HCT116 (cell line): ENCODE measurements at regions not wholly inside any gene's neighbourhood (a gene's known extent, or its start where the extent isn't known, plus 50 kb on each side); places are given as distances from the start of the nearest gene placed in this dataset.

Experiments
- ATAC-seq: fragments of 200-7000 bp; cut with Tn5 transposase; 2 replicates; pipeline ENCODE4 v1.9.1; 2020; ENCODE audit warnings: mild to moderate bottlenecking, moderate library complexity
- BruUV-seq: library from RNA; stranded (reverse); fragments of 400-500 nt; replicated peaks from 2 replicates; lab custom pipeline; 2021; lab: Mats Ljungman, UMichigan
- CTCF ChIA-PET: fragments of 300-600 bp; sonication (Branson Sonifier 250); formaldehyde crosslinking; loops from one replicate; lab custom pipeline; 2021; ENCODE audit warnings: antibody characterized with exemption; lab: Charles Lee
- POLR2A ChIA-PET: fragments of 300-600, 350-600 bp; sonication (Branson Sonifier 250); formaldehyde crosslinking; loops from one replicate; lab custom pipeline; 2021; ENCODE audit warnings: antibody characterized with exemption; lab: Charles Lee
- RAD21 ChIA-PET, 2 experiments: fragments of 300-600 bp; sonication (Branson Sonifier 250); formaldehyde crosslinking; loops; one replicate each; lab custom pipeline; 2023; ENCODE audit warnings: low total read pairs in 2 of 2; ENCODE audit not compliant: uncharacterized antibody in 2 of 2, unreplicated experiment in 2 of 2, low non-redundant PET in 1 of 2; lab: Charles Lee
- DNase-seq: peaks from one replicate; pipeline ENCODE4 v3.0.0-alpha.2; 2010; ENCODE audit warnings: low read depth, low spot score
- H2AFZ ChIP-seq: fragments of 200-600 bp; shearing (Covaris generic), sonication (generic); 2 replicates; pipeline ENCODE4 v1.6.1; 2017; ENCODE audit warnings: low read depth, mixed run types, mixed read lengths, antibody characterized with exemption, low read length; ENCODE audit not compliant: poor library complexity, severe bottlenecking
- H3K27ac ChIP-seq: 2 replicates; pipeline ENCODE4 v1.5.1; 2012; ENCODE audit warnings: low read depth, low read length
- H3K27me3 ChIP-seq: fragments of 200-600 bp; sonication (generic); 2 replicates; pipeline ENCODE4 v1.6.1; 2016; ENCODE audit warnings: mixed run types, low read length, mixed read lengths; ENCODE audit not compliant: insufficient read depth
- H3K36me3 ChIP-seq, 2 experiments: fragments of 200-500 bp in 1 of 2; fragments of 200-600 bp in 1 of 2; sonication (Bioruptor generic) in 1 of 2; sonication (generic) in 1 of 2; 2 replicates each; pipeline versions ENCODE4 v1.5.1 to v1.6.1; 2014 to 2016; ENCODE audit warnings: low read length in 2 of 2, inconsistent platforms in 1 of 2, mixed read lengths in 1 of 2, mixed run types in 1 of 2; ENCODE audit not compliant: insufficient read depth in 2 of 2, control insufficient read depth in 1 of 2
- H3K4me1 ChIP-seq, 2 experiments: fragments of 200-600 bp in 1 of 2; sonication (generic) in 1 of 2; 2 replicates each; pipeline versions ENCODE4 v1.5.1 to v1.6.1; 2012 to 2017; ENCODE audit warnings: low read length in 2 of 2, inconsistent platforms in 1 of 2, mild to moderate bottlenecking in 1 of 2, mixed read lengths in 1 of 2, mixed run types in 1 of 2, moderate library complexity in 1 of 2; ENCODE audit not compliant: insufficient read depth in 2 of 2, control insufficient read depth in 1 of 2
- H3K4me2 ChIP-seq: fragments of 200-600 bp; sonication (generic); 2 replicates; pipeline ENCODE4 v1.6.1; 2017; ENCODE audit warnings: mixed run types, low read length, mixed read lengths
- H3K4me3 ChIP-seq, 2 experiments: fragments of 200-600 bp in 1 of 2; sonication (generic) in 1 of 2; replicated peaks in 1 of 2; 2 replicates each; pipeline ENCODE4 v1.5.1; 2011 to 2016; ENCODE audit warnings: low read length in 2 of 2, control low read depth in 1 of 2, low read depth in 1 of 2, mild to moderate bottlenecking in 1 of 2, mixed read lengths in 1 of 2, mixed run types in 1 of 2
- H3K79me2 ChIP-seq: fragments of 200-600 bp; sonication (generic); 2 replicates; pipeline ENCODE4 v1.6.1; 2017; ENCODE audit warnings: mild to moderate bottlenecking, mixed run types, low read length, moderate library complexity, mixed read lengths; ENCODE audit not compliant: insufficient read depth
- H3K9ac ChIP-seq: fragments of 200-600 bp; sonication (generic); 2 replicates; pipeline ENCODE4 v1.6.1; 2016; ENCODE audit warnings: low read length, mixed read lengths
- H3K9me2 ChIP-seq: fragments of 200-600 bp; sonication (generic), shearing (Covaris generic); 2 replicates; pipeline ENCODE4 v1.6.1; 2017; ENCODE audit warnings: mixed run types, mild to moderate bottlenecking, moderate library complexity; ENCODE audit not compliant: insufficient read depth
- H3K9me3 ChIP-seq, 2 experiments: fragments of 200-500 bp in 1 of 2; fragments of 200-600 bp in 1 of 2; sonication (Bioruptor generic) in 1 of 2; sonication (generic) in 1 of 2; 2 replicates each; pipeline ENCODE4 v1.6.1; 2014 to 2017; ENCODE audit warnings: low read length in 2 of 2, mixed read lengths in 2 of 2, inconsistent platforms in 1 of 2, low read depth in 1 of 2, mild to moderate bottlenecking in 1 of 2, mixed run types in 1 of 2, moderate library complexity in 1 of 2; ENCODE audit not compliant: control insufficient read depth in 1 of 2, insufficient read depth in 1 of 2
- H4K20me1 ChIP-seq: fragments of 200-600 bp; sonication (generic), shearing (Covaris generic); 2 replicates; pipeline ENCODE4 v1.6.1; 2017; ENCODE audit warnings: mixed run types, mild to moderate bottlenecking, moderate library complexity; ENCODE audit not compliant: insufficient read depth
- CEBPB ChIP-seq: IDR thresholded peaks from 2 replicates; pipeline ENCODE4 v1.6.1; 2012; ENCODE audit warnings: low read depth
- EGR1 ChIP-seq: IDR thresholded peaks from 2 replicates; pipeline ENCODE4 v1.6.1; 2012; ENCODE audit warnings: low read depth
- ELF1 ChIP-seq: IDR thresholded peaks from 2 replicates; pipeline ENCODE4 v1.6.1; 2012; ENCODE audit warnings: low read depth, borderline replicate concordance
- EZH2 ChIP-seq: fragments of 200-600 bp; sonication (generic); IDR thresholded peaks from 2 replicates; pipeline ENCODE4 v1.6.1; 2017; ENCODE audit warnings: antibody characterized with exemption, mixed run types
- FOSL1 ChIP-seq: IDR thresholded peaks from 2 replicates; pipeline ENCODE4 v1.6.1; 2012; ENCODE audit warnings: low read depth
- POLR2A ChIP-seq: IDR thresholded peaks from 2 replicates; pipeline ENCODE4 v1.7.0; 2011; ENCODE audit warnings: borderline replicate concordance; ENCODE audit not compliant: insufficient read depth, insufficient read length; ENCODE audit errors: extremely low read depth
- RAD21 ChIP-seq: IDR thresholded peaks from 2 replicates; pipeline ENCODE4 v1.6.1; 2012; ENCODE audit warnings: low read depth, mild to moderate bottlenecking
- SIN3A ChIP-seq: IDR thresholded peaks from 2 replicates; pipeline ENCODE4 v1.6.1; 2012; ENCODE audit warnings: low read depth
- SP1 ChIP-seq: IDR thresholded peaks from 2 replicates; pipeline ENCODE4 v1.6.1; 2012; ENCODE audit warnings: low read depth
- SRF ChIP-seq: IDR thresholded peaks from 2 replicates; pipeline ENCODE4 v1.6.1; 2012; ENCODE audit warnings: low read depth
- TCF7L2 ChIP-seq: IDR thresholded peaks from 2 replicates; pipeline ENCODE4 v1.7.0; 2011; ENCODE audit warnings: borderline replicate concordance, inconsistent platforms; ENCODE audit not compliant: insufficient read depth, insufficient read length; ENCODE audit errors: extremely low read depth
- YY1 ChIP-seq: IDR thresholded peaks from 2 replicates; pipeline ENCODE4 v1.6.1; 2011; ENCODE audit warnings: low read length, low read depth, moderate library complexity, mild to moderate bottlenecking; ENCODE audit not compliant: insufficient replicate concordance; ENCODE audit errors: extremely low read depth
- ZFX ChIP-seq: fragments of 450-650 bp; IDR thresholded peaks from 2 replicates; pipeline ENCODE4 v1.6.1; 2017
- ZNF274 ChIP-seq: fragments of 200-500 bp; sonication (Bioruptor generic); IDR thresholded peaks from 2 replicates; pipeline ENCODE4 v1.6.1; 2014; ENCODE audit warnings: mild to moderate bottlenecking, low read depth, low read length, inconsistent platforms
- intact Hi-C: fragments of 100-400 bp; cut with micrococcal nuclease; formaldehyde crosslinking; loops from 2 replicates; pipeline ENCODE4 v1.10.0; 2022
- TF ChIP-seq, protein P1 (sequence below): IDR thresholded peaks from 2 replicates; pipeline ENCODE4 v1.6.1; 2011; ENCODE audit warnings: mild to moderate bottlenecking, low read length, moderate library complexity; ENCODE audit not compliant: insufficient replicate concordance; ENCODE audit errors: extremely low read depth
- TF ChIP-seq, protein P2 (sequence below): IDR thresholded peaks from 2 replicates; pipeline ENCODE4 v1.6.1; 2012

GRCh38 chr3:143201045-143201444 is 81.5 kb downstream of the CHST2 start:
- Histone ChIP-seq H3K9me2 (no peaks in the 10 kb centered on the region), H3K27ac (no peak overlapping the region), H3K79me2 (no peaks in the 10 kb centered on the region), H3K4me1 (no peaks in the 10 kb centered on the region), H4K20me1 (no peaks in the 10 kb centered on the region), H3K27me3 (no peaks in the 10 kb centered on the region; the same call in 1 of the 2 replicates), H2AFZ (no peak overlapping the region), H3K4me2 (no peak overlapping the region), H3K4me3 (no peak overlapping the region), H3K9me3 (no peaks in the 10 kb centered on the region), H3K36me3 (no peaks in the 10 kb centered on the region), H3K9ac (no peak overlapping the region)
- intact Hi-C loops: no loop called here
- DNase-seq (no peak), ATAC-seq (no peak)
- no TSS peak for BruUV-seq
- RAD21 ChIA-PET: no interaction called here
- TF ChIP-seq FOSL1: no peak
- POLR2A ChIA-PET: no interaction called here
- CTCF ChIA-PET: no interaction called here

DNA sequence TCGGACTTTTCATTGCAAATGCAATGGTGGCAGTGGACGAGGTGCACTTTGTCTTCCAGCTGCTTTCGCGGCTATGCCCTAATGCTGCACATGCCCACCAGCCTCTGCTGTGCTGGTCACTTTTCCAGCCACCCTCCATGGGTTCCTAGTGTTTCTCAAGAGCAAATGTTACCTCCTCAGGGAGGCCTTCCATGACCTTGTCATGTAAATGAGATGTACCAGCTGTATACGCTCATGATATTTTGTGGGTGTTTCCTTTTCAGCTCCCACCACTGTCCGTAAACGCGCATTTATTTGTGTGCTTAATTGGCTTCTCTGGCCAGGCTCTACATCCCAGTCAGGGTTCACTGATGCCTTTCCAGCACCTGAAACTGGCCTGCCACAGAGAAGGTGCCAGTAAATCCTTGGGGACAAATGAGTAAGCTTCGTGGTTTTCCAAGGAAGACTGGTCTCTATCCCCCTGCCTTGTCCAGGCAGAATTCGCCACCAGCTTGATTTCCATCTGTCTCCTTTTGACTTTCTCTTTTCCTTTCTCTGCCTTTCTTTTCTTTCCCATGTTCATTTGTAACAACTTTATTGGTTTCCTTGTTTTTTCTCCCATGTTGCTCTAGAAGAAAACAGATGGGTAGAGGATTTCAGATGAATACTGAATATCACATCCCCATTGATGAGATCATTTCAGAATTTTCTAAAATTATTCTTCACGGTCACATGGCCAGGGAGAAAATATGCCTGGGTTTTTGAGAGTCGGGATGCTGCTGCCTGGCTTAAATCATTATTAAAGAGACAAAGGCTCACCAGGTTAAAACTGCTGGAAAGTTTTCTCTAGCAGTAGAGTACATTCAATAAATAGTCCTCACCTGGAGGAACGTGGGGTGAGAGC is 82.5 kb downstream of the CHST2 start:
- Histone ChIP-seq H3K4me2 (no peak overlapping the region), H2AFZ (no peak overlapping the region), H3K27me3 (no peaks in the 10 kb centered on the region; the same call in 1 of the 2 replicates), H3K36me3 (no peaks in the 10 kb centered on the region), H3K9me3 (no peaks in the 10 kb centered on the region), H3K4me3 (no peak overlapping the region), H4K20me1 (no peaks in the 10 kb centered on the region), H3K9ac (no peak overlapping the region), H3K9me2 (no peaks in the 10 kb centered on the region), H3K27ac (no peak overlapping the region), H3K79me2 (no peaks in the 10 kb centered on the region), H3K4me1 (no peaks in the 10 kb centered on the region)
- ChIA-PET POLR2A (no interaction called here), CTCF (no interaction called here), RAD21 (no interaction called here)
- BruUV-seq: no TSS peak
- TF ChIP-seq, protein P1, sequence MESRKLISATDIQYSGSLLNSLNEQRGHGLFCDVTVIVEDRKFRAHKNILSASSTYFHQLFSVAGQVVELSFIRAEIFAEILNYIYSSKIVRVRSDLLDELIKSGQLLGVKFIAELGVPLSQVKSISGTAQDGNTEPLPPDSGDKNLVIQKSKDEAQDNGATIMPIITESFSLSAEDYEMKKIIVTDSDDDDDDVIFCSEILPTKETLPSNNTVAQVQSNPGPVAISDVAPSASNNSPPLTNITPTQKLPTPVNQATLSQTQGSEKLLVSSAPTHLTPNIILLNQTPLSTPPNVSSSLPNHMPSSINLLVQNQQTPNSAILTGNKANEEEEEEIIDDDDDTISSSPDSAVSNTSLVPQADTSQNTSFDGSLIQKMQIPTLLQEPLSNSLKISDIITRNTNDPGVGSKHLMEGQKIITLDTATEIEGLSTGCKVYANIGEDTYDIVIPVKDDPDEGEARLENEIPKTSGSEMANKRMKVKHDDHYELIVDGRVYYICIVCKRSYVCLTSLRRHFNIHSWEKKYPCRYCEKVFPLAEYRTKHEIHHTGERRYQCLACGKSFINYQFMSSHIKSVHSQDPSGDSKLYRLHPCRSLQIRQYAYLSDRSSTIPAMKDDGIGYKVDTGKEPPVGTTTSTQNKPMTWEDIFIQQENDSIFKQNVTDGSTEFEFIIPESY: no peak
- no peak for TF ChIP-seq YY1
- TF ChIP-seq ZNF274: no peak
- TF ChIP-seq RAD21: no peak
- no peak for TF ChIP-seq SRF
- no peak for TF ChIP-seq ELF1
- TF ChIP-seq POLR2A: no peak
- TF ChIP-seq CEBPB: no peak
- no peak for TF ChIP-seq EGR1
- no peak for TF ChIP-seq SIN3A
- TF ChIP-seq TCF7L2: no peak
- TF ChIP-seq, protein P2, sequence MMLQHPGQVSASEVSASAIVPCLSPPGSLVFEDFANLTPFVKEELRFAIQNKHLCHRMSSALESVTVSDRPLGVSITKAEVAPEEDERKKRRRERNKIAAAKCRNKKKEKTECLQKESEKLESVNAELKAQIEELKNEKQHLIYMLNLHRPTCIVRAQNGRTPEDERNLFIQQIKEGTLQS: no peak
- TF ChIP-seq SP1: no peak
- no peak for TF ChIP-seq EZH2
- no peak for TF ChIP-seq FOSL1
- no peak for TF ChIP-seq ZFX
- DNase-seq: no peak
- ATAC-seq: no peak
- intact Hi-C loops: no loop called here
